HCT116 (cell line): ENCODE measurements at regions not wholly inside any gene's neighbourhood (a gene's known extent, or its start where the extent isn't known, plus 50 kb on each side); places are given as distances from the start of the nearest gene placed in this dataset.

Source experiments
- ATAC-seq: fragments of 200-7000 bp; cut with Tn5 transposase; 2 replicates; pipeline ENCODE4 v1.9.1; 2020; ENCODE audit warnings: mild to moderate bottlenecking, moderate library complexity
- BruUV-seq: library from RNA; stranded (reverse); fragments of 400-500 nt; replicated peaks from 2 replicates; lab custom pipeline; 2021; lab: Mats Ljungman, UMichigan
- CTCF ChIA-PET: fragments of 300-600 bp; sonication (Branson Sonifier 250); formaldehyde crosslinking; loops from one replicate; lab custom pipeline; 2021; ENCODE audit warnings: antibody characterized with exemption; lab: Charles Lee
- POLR2A ChIA-PET: fragments of 300-600, 350-600 bp; sonication (Branson Sonifier 250); formaldehyde crosslinking; loops from one replicate; lab custom pipeline; 2021; ENCODE audit warnings: antibody characterized with exemption; lab: Charles Lee
- RAD21 ChIA-PET, 2 experiments: fragments of 300-600 bp; sonication (Branson Sonifier 250); formaldehyde crosslinking; loops; one replicate each; lab custom pipeline; 2023; ENCODE audit warnings: low total read pairs in 2 of 2; ENCODE audit not compliant: uncharacterized antibody in 2 of 2, unreplicated experiment in 2 of 2, low non-redundant PET in 1 of 2; lab: Charles Lee
- DNase-seq: peaks from one replicate; pipeline ENCODE4 v3.0.0-alpha.2; 2010; ENCODE audit warnings: low read depth, low spot score
- H2AFZ ChIP-seq: fragments of 200-600 bp; shearing (Covaris generic), sonication (generic); 2 replicates; pipeline ENCODE4 v1.6.1; 2017; ENCODE audit warnings: low read depth, mixed run types, mixed read lengths, antibody characterized with exemption, low read length; ENCODE audit not compliant: poor library complexity, severe bottlenecking
- H3K27ac ChIP-seq: 2 replicates; pipeline ENCODE4 v1.5.1; 2012; ENCODE audit warnings: low read depth, low read length
- H3K27me3 ChIP-seq: fragments of 200-600 bp; sonication (generic); 2 replicates; pipeline ENCODE4 v1.6.1; 2016; ENCODE audit warnings: mixed run types, low read length, mixed read lengths; ENCODE audit not compliant: insufficient read depth
- H3K36me3 ChIP-seq, 2 experiments: fragments of 200-500 bp in 1 of 2; fragments of 200-600 bp in 1 of 2; sonication (Bioruptor generic) in 1 of 2; sonication (generic) in 1 of 2; 2 replicates each; pipeline versions ENCODE4 v1.5.1 to v1.6.1; 2014 to 2016; ENCODE audit warnings: low read length in 2 of 2, inconsistent platforms in 1 of 2, mixed read lengths in 1 of 2, mixed run types in 1 of 2; ENCODE audit not compliant: insufficient read depth in 2 of 2, control insufficient read depth in 1 of 2
- H3K4me1 ChIP-seq, 2 experiments: fragments of 200-600 bp in 1 of 2; sonication (generic) in 1 of 2; 2 replicates each; pipeline versions ENCODE4 v1.5.1 to v1.6.1; 2012 to 2017; ENCODE audit warnings: low read length in 2 of 2, inconsistent platforms in 1 of 2, mild to moderate bottlenecking in 1 of 2, mixed read lengths in 1 of 2, mixed run types in 1 of 2, moderate library complexity in 1 of 2; ENCODE audit not compliant: insufficient read depth in 2 of 2, control insufficient read depth in 1 of 2
- H3K4me2 ChIP-seq: fragments of 200-600 bp; sonication (generic); 2 replicates; pipeline ENCODE4 v1.6.1; 2017; ENCODE audit warnings: mixed run types, low read length, mixed read lengths
- H3K4me3 ChIP-seq, 2 experiments: fragments of 200-600 bp in 1 of 2; sonication (generic) in 1 of 2; replicated peaks in 1 of 2; 2 replicates each; pipeline ENCODE4 v1.5.1; 2011 to 2016; ENCODE audit warnings: low read length in 2 of 2, control low read depth in 1 of 2, low read depth in 1 of 2, mild to moderate bottlenecking in 1 of 2, mixed read lengths in 1 of 2, mixed run types in 1 of 2
- H3K79me2 ChIP-seq: fragments of 200-600 bp; sonication (generic); 2 replicates; pipeline ENCODE4 v1.6.1; 2017; ENCODE audit warnings: mild to moderate bottlenecking, mixed run types, low read length, moderate library complexity, mixed read lengths; ENCODE audit not compliant: insufficient read depth
- H3K9ac ChIP-seq: fragments of 200-600 bp; sonication (generic); 2 replicates; pipeline ENCODE4 v1.6.1; 2016; ENCODE audit warnings: low read length, mixed read lengths
- H3K9me2 ChIP-seq: fragments of 200-600 bp; sonication (generic), shearing (Covaris generic); 2 replicates; pipeline ENCODE4 v1.6.1; 2017; ENCODE audit warnings: mixed run types, mild to moderate bottlenecking, moderate library complexity; ENCODE audit not compliant: insufficient read depth
- H3K9me3 ChIP-seq, 2 experiments: fragments of 200-500 bp in 1 of 2; fragments of 200-600 bp in 1 of 2; sonication (Bioruptor generic) in 1 of 2; sonication (generic) in 1 of 2; 2 replicates each; pipeline ENCODE4 v1.6.1; 2014 to 2017; ENCODE audit warnings: low read length in 2 of 2, mixed read lengths in 2 of 2, inconsistent platforms in 1 of 2, low read depth in 1 of 2, mild to moderate bottlenecking in 1 of 2, mixed run types in 1 of 2, moderate library complexity in 1 of 2; ENCODE audit not compliant: control insufficient read depth in 1 of 2, insufficient read depth in 1 of 2
- H4K20me1 ChIP-seq: fragments of 200-600 bp; sonication (generic), shearing (Covaris generic); 2 replicates; pipeline ENCODE4 v1.6.1; 2017; ENCODE audit warnings: mixed run types, mild to moderate bottlenecking, moderate library complexity; ENCODE audit not compliant: insufficient read depth
- ATF3 ChIP-seq: IDR thresholded peaks from 2 replicates; pipeline ENCODE4 v1.6.1; 2012
- CBX3 ChIP-seq: IDR thresholded peaks from 2 replicates; pipeline ENCODE4 v1.6.1; 2012; ENCODE audit warnings: low read depth
- CTCF ChIP-seq, 3 experiments: fragments of 200-600 bp in 1 of 3; sonication (generic) in 1 of 3; IDR thresholded peaks in 2 of 3; conservative IDR thresholded peaks in 1 of 3; 2 replicates each; pipeline ENCODE4 v1.5.1; 2012 to 2017; ENCODE audit warnings: low read depth in 2 of 3, low read length in 2 of 3, antibody characterized with exemption in 1 of 3, borderline replicate concordance in 1 of 3, control low read depth in 1 of 3, mild to moderate bottlenecking in 1 of 3, mixed read lengths in 1 of 3, mixed run types in 1 of 3, moderate library complexity in 1 of 3; ENCODE audit not compliant: insufficient read depth in 1 of 3
- EGR1 ChIP-seq: IDR thresholded peaks from 2 replicates; pipeline ENCODE4 v1.6.1; 2012; ENCODE audit warnings: low read depth
- ELF1 ChIP-seq: IDR thresholded peaks from 2 replicates; pipeline ENCODE4 v1.6.1; 2012; ENCODE audit warnings: low read depth, borderline replicate concordance
- EZH2 ChIP-seq: fragments of 200-600 bp; sonication (generic); IDR thresholded peaks from 2 replicates; pipeline ENCODE4 v1.6.1; 2017; ENCODE audit warnings: antibody characterized with exemption, mixed run types
- JUND ChIP-seq: IDR thresholded peaks from 2 replicates; pipeline ENCODE4 v1.6.1; 2012
- MAX ChIP-seq: IDR thresholded peaks from 2 replicates; pipeline ENCODE4 v1.6.1; 2012
- POLR2AphosphoS5 ChIP-seq: IDR thresholded peaks from 2 replicates; pipeline ENCODE4 v1.6.1; 2011; ENCODE audit warnings: mild to moderate bottlenecking, low read depth, low read length, moderate library complexity
- REST ChIP-seq: IDR thresholded peaks from 2 replicates; pipeline ENCODE4 v1.6.1; 2012; ENCODE audit warnings: low read depth
- SIN3A ChIP-seq: IDR thresholded peaks from 2 replicates; pipeline ENCODE4 v1.6.1; 2012; ENCODE audit warnings: low read depth
- SRF ChIP-seq: IDR thresholded peaks from 2 replicates; pipeline ENCODE4 v1.6.1; 2012; ENCODE audit warnings: low read depth
- YY1 ChIP-seq: IDR thresholded peaks from 2 replicates; pipeline ENCODE4 v1.6.1; 2011; ENCODE audit warnings: low read length, low read depth, moderate library complexity, mild to moderate bottlenecking; ENCODE audit not compliant: insufficient replicate concordance; ENCODE audit errors: extremely low read depth
- ZFX ChIP-seq: fragments of 450-650 bp; IDR thresholded peaks from 2 replicates; pipeline ENCODE4 v1.6.1; 2017
- ZNF274 ChIP-seq: fragments of 200-500 bp; sonication (Bioruptor generic); IDR thresholded peaks from 2 replicates; pipeline ENCODE4 v1.6.1; 2014; ENCODE audit warnings: mild to moderate bottlenecking, low read depth, low read length, inconsistent platforms
- intact Hi-C: fragments of 100-400 bp; cut with micrococcal nuclease; formaldehyde crosslinking; loops from 2 replicates; pipeline ENCODE4 v1.10.0; 2022

- POLR2A ChIA-PET, result no interaction called here
- no peaks in the 10 kb centered on the region for H3K79me2 ChIP-seq
These were observed 70.7 kb downstream of the XCL2 start for GRCh38 chr1:168473126-168473525.

More at GRCh38 chr1:168473126-168473525, 70.7 kb downstream of the XCL2 start:
- intact Hi-C loops, result no loop called here
- no peaks in the 10 kb centered on the region for H3K36me3 ChIP-seq
- H2AFZ ChIP-seq, result no peak overlapping the region
- H3K4me1 ChIP-seq, result peaks cover 20 to 30% of the 10 kb centered on the region in 2 experiments
- no TSS peak for BruUV-seq
- H3K27ac ChIP-seq, result no peak overlapping the region
- ATAC-seq (no peak), DNase-seq (no peak)
- no peaks in the 10 kb centered on the region for H3K9me2 ChIP-seq
- RAD21 ChIA-PET, result no interaction called here
- no peak overlapping the region for H3K4me2 ChIP-seq
- H3K27me3 ChIP-seq, result no peaks in the 10 kb centered on the region
- H3K4me3 ChIP-seq, result no peak overlapping the region
- no peaks in the 10 kb centered on the region for H4K20me1 ChIP-seq
- CTCF ChIA-PET, result no interaction called here
- TF ChIP-seq ELF1 (no peak), SIN3A (no peak), CBX3 (no peak), SRF (no peak), YY1 (no peak), ZFX (no peak), EGR1 (no peak), ZNF274 (no peak), EZH2 (no peak), POLR2AphosphoS5 (no peak), REST (no peak), JUND (no peak), ATF3 (no peak), MAX (no peak), CTCF (IDR thresholded peaks at IDR 0.05 in 2 of 3, conservative IDR thresholded peaks at IDR 0.05 in 1 of 3; ENCODE audit: borderline replicate concordance in 1 of 3, insufficient read depth in 1 of 3, low read depth in 2 of 3, low read length in 2 of 3) (no peak)
- no peak overlapping the region for H3K9ac ChIP-seq
- peaks cover 0 to 3% of the 10 kb centered on the region in 2 experiments; a peak in 1 of 4 replicates for H3K9me3 ChIP-seq
